Dedifferentiated amniotic fluid mesenchymal stem cell (primary cell): ENCODE measurements at regions not wholly inside any gene's neighbourhood (a gene's known extent, or its start where the extent isn't known, plus 50 kb on each side); places are given as distances from the start of the nearest gene placed in this dataset.
"Not testable (repeated sequence)": the region's sequence is repeated elsewhere in the genome, so short reads cannot be mapped to it uniquely, and the experiment has no call there.

Experiments used
- DNase-seq: peaks from one replicate; pipeline ENCODE4 v3.0.0-alpha.2; 2016; ENCODE audit errors: extremely low spot score

GRCh38 chr10:29208845-29209244 lies 80.0 kb upstream of the LYZL1 start:
- DNase-seq, result no peak

GRCh38 chr10:29209830-29210229 lies 79.0 kb upstream of the LYZL1 start:
- DNase-seq, result no peak

- no peak for DNase-seq
Observed at GRCh38 chr10:29210266-29210868, 78.5 kb upstream of the LYZL1 start.

DNA sequence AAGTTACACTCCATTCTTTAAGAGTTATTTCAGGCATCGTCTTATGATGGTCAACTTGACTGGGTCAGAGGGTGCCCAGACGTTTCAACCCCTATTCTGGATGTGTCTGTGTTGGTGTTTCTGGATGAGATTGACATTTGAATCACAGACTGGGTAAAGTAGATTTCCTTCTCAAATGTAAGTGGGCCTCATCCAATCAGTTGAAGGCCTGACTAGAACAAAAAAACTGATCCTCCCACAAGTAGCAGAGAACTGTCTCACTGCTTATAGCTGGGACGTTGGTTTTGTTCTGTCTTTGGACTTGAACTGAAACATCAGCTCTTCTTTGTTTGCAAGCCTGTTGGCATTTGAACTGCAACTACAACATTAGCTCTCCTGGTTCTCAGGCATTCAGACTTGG lies 76.3 kb upstream of the LYZL1 start:
- DNase-seq, result no peak

DNA sequence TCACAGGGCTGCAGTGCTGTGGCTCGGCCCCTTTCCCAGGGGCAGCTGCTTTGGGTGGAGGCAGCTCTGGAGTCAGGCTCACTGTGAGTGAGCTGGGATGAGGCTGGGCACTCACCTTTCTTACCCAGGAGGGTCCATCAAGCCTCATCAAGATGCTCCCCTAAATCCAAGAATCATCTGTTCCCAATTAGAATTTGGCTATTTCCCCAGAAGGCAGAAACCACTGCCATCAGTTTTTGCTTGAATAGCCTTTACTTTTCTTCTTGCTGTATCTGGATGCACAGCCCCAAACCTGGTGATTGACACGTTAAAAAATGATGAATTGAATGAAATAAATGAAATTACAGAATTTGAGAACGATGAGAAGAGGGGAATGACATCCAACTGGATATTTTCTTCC lies 74.3 kb upstream of the LYZL1 start:
- no peak for DNase-seq

GRCh38 chr10:29217292-29217738 lies 71.6 kb upstream of the LYZL1 start:
- no peak for DNase-seq

DNA sequence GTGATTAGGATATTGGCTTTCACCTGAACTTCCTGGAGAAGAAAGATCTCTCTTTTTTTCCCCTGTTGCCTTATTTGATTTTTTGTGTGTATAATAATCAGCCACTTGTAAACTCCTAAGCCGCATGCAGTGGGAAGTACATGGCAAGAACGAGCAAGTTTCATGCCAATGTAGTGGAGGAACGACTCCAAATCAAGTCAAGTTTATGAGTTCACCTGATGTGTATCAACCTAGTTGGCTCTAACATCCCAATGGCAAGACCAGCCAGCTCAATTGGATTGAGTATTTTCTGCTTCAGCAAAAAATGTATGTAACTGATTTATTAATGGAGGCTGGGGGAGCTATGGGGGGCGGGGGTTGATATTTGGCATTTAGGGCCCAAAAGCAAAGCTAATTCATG lies 65.5 kb upstream of the LYZL1 start:
- DNase-seq, result no peak

DNA sequence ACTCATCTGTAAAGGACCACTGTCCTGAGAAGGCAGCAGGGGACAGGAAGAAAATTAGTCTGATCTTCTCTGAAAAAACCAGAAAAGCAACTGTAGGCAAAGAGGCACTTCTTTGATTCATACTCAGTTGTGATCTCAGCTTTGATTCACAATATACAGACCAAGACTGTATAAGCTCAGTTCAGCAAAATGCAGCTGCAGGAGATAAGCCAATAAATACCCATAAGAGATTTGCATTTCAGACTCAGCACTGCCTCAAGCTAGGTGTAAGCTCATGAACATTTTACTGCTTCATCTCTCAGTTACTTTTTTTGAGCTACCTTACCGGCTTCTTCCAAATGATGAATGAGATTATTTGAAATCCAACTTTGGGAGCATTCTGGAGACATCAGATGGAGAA lies 64.2 kb upstream of the LYZL1 start:
- no peak for DNase-seq

DNA sequence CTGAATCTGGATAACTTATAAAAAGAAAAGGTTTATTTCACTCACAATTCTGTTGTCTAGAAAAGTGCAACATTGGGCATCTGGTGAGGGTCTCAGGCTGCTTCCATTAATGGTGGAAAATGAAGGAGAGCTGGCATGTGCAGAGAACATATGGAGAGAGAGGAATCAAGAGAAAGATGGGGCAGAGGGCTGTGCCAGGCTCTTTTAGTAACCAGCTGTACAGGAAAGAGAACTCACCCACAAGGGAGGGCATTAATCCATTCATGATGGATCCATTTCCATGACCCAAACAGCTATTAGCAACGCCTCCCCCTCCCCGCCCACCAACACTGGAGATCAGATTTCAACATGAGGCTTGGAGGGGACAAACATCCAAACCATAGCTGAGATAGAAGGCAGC lies 61.7 kb upstream of the LYZL1 start:
- DNase-seq, result no peak

DNA sequence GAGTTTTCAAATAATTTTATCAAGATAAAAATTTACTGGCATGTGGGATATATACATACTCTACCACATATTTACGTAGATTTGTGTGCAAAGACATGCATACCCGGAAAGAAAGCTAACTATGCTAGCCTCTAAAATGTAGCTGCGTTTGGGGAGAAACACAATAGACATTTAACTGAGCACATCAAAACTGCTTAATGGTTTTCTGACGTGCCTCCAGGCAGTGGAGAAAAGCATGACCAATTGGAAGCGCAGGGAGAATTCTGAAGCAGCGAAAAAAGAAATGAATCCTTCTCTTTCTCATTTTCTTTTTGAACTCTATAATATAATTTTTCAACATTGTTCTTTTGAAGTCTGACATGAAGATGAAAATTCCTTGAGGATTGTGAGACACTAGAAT lies 60.3 kb upstream of the LYZL1 start:
- DNase-seq, result no peak

DNA sequence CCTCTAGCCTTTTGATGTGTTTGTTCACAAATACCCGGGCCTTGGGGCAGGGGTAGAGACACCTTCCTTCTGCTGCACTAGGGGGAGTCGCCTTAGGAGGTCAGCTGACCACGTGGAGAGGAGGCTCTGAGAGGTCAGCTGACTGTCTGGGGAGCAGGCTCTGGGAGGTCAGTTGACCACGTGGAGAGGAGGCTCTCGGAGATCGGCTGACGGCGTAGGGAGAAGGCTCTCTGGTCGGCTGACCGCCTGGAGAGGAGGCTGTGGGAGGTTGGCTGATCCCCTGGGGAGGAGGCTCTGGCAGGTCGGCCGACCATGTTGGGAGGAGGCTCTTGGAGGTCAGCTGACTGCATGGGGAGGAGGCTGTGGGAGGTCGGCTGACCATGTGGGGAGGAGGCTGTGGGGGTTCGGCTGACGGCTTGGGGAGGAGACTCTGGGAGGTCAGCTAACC lies 59.6 kb upstream of the LYZL1 start:
- no peak for DNase-seq

DNA sequence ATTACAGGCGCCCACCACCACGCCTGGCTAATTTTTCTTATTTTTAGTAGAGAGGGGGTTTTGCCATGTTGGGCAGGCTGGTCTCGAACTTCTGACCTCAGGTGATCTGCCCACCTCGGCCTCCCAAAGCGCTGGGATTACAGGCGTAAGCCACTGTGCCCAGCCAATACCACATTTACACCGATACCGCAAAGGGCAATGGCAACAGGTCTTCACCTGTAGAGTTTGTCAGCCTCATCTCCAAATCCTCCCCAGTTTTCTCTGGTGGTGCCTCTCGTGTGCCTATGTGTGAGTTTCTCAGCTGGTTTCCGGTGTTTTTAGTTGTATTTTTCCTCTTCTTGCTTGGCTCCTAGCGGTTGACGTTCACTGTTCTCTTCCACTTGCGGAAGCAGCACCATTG lies 52.0 kb upstream of the LYZL1 start:
- not testable (repeated sequence) for DNase-seq

DNA sequence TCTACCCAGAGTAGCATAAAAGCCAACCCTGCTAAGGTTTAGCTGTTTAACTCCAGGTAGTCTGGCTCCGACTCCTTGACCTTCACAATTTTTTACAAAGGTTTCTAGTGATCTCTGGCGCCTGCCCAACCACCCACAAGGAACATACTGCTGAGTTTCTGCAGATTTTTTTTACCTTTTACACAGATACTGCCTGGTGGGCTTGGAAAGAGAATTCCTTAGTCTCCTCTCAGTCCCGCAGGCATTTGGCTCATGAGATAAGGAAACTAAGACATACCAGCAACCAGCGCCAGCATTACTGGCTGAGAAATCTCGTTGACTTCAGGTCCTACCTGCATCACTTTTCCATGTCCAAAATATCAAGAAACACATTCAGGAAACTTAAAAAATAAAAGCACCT lies 51.1 kb upstream of the LYZL1 start:
- DNase-seq, result no peak

DNA sequence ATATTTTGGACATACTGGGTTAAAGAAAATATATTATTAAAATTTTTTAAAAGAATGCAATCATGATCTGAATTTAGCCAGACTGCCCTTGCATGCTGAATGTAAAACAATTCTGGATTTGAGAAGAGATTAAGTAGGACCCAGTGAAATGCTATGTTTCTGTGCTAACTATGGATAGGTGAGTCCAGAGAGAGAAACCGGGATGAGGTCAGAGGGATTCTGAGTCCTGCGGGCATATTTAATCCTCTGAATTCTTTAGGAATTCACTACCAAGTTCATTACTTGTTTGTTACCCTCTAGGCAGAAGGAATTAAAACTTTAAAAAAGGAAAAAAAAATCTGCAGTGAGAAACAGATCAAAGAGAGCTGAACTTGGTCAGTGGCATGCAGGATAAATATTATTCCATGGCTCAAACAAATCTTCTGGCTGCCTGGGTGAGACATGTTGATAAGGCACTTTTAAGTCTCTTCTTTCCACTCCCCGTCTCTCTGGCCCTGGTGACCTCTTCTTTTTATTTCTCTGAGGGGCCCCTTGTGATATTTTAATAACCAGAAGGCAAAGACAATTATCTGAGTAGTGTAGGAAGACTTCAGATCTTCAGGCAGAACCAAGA lies 50.2 kb upstream of the LYZL1 start:
- DNase-seq, result no peak
